ENCODE measurements at regions not wholly inside any gene's neighbourhood (a gene's known extent, or its start where the extent isn't known, plus 50 kb on each side); places are given as distances from the start of the nearest gene placed in this dataset.
A peak's percentile ranks its signal among the peaks of the same experiment; 100 is the strongest.
"Not testable (repeated sequence)": the region's sequence is repeated elsewhere in the genome, so short reads cannot be mapped to it uniquely, and the experiment has no call there.

GRCh38 chr7:20083781-20084180, 133.4 kb downstream of the MACC1 start:
- Histone ChIP-seq H3K9ac (ENCODE audit: low read length) (no peak overlapping the region), H3K27ac (ENCODE audit: low read depth, low read length) (no peak overlapping the region), H3K4me3 (ENCODE audit: low read depth, low read length) (no peak overlapping the region)

GRCh38 chr7:20079080-20079479, 138.1 kb downstream of the MACC1 start:
- H3K9me3 ChIP-seq (ENCODE audit: control insufficient read depth, insufficient read depth, low read depth, low read length) = peaks cover 5% of the 10 kb centered on the region; the same call in 1 of the 2 replicates
- H3K9ac ChIP-seq (ENCODE audit: low read length) = no peak overlapping the region
- peaks cover 34% of the 10 kb centered on the region for H3K36me3 ChIP-seq (ENCODE audit: control insufficient read depth, insufficient read depth, low read length)
- peaks cover 55% of the 10 kb centered on the region for H3K4me1 ChIP-seq (ENCODE audit: control insufficient read depth, insufficient read depth, low read length)
- H3K4me3 ChIP-seq (ENCODE audit: low read depth, low read length) = no peak overlapping the region
- H3K27ac ChIP-seq (ENCODE audit: low read depth, low read length) = no peak overlapping the region
- no peaks in the 10 kb centered on the region for H3K27me3 ChIP-seq (ENCODE audit: control insufficient read depth, insufficient read depth, low read length)

More at GRCh38 chr7:20083781-20084180, 133.4 kb downstream of the MACC1 start:
- Histone ChIP-seq H3K27me3 (ENCODE audit: control insufficient read depth, insufficient read depth, low read length) (no peaks in the 10 kb centered on the region), H3K36me3 (ENCODE audit: control insufficient read depth, insufficient read depth, low read length) (peaks cover 32% of the 10 kb centered on the region), H3K4me1 (ENCODE audit: control insufficient read depth, insufficient read depth, low read length) (peaks cover 51% of the 10 kb centered on the region), H3K9me3 (ENCODE audit: control insufficient read depth, insufficient read depth, low read depth, low read length) (no peaks in the 10 kb centered on the region)

DNA sequence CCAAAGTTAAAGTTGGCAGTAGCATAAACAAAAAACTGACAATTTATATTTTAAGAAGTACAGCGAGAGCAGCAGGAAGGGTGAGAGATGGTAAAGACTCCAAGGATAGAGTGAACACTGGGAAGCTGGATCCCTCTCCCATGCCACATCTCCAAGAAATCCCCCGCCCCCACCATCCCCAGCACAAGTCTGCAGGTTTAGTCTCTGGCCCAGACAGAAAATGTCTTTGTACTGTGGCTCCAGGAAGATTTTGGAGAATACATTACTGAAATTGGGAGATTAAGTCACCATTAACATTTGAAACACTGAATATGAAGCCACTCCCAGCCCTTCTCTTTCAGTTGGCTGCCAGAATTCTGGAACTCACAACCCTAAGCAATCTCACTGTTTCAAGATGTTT, 140.3 kb downstream of the MACC1 start:
- H3K9me3 ChIP-seq (ENCODE audit: control insufficient read depth, insufficient read depth, low read depth, low read length) = peaks cover 11% of the 10 kb centered on the region; the same call in 1 of the 2 replicates
- H3K36me3 ChIP-seq (ENCODE audit: control insufficient read depth, insufficient read depth, low read length) = peaks cover 32% of the 10 kb centered on the region
- no peak overlapping the region for H3K4me3 ChIP-seq (ENCODE audit: low read depth, low read length)
- H3K27me3 ChIP-seq (ENCODE audit: control insufficient read depth, insufficient read depth, low read length) = no peaks in the 10 kb centered on the region
- H3K27ac ChIP-seq (ENCODE audit: low read depth, low read length) = 0 out of 2 replicates have a peak overlapping the region, but pooled peaks have one; percentile 13
- peaks cover 45% of the 10 kb centered on the region for H3K4me1 ChIP-seq (ENCODE audit: control insufficient read depth, insufficient read depth, low read length)
- no peak overlapping the region for H3K9ac ChIP-seq (ENCODE audit: low read length)

DNA sequence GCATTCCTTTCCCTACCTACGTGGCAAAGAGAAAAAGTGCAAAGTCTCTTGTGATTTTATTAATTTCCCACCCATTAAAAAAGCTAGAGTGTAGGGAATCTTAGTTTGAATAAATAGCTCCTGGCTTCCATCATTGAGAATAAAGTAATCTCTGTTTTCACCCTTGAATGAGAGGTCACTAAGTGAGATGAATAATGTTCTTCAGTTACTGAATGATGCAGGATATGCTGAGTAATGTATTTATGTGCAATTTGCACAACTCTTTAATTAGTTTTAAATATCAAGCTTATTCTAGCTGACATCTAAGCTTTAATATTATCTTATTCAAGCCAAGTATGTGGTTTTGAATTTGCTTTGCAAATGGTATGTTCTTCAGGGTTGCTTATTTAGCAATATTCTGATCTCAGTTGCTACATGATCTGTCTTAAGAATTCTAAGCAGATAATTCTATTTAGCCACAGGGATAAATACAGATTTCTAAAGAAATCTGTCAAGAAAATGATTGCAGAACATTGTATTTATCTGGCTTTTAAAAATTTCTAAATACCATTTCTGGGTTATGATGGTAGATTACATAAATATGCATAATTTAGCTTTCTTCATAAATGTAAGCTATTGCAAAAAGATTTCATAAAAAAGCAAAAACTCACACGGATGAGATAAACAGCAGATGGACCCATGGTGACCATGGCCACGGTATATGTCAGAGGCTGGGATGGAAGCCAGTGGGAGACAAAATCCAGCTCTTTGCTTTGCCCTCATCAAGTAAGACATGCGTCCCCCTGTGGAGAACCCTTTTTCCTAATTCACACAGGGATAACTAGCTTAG, 141.0 kb downstream of the MACC1 start:
- Histone ChIP-seq H3K9ac (ENCODE audit: low read length) (no peak overlapping the region), H3K9me3 (ENCODE audit: control insufficient read depth, insufficient read depth, low read depth, low read length) (peaks cover 11% of the 10 kb centered on the region; the same call in 1 of the 2 replicates), H3K36me3 (ENCODE audit: control insufficient read depth, insufficient read depth, low read length) (peaks cover 32% of the 10 kb centered on the region), H3K27ac (ENCODE audit: low read depth, low read length) (0 out of 2 replicates have a peak overlapping the region, but pooled peaks have one; percentile 13), H3K27me3 (ENCODE audit: control insufficient read depth, insufficient read depth, low read length) (no peaks in the 10 kb centered on the region), H3K4me3 (ENCODE audit: low read depth, low read length) (no peak overlapping the region), H3K4me1 (ENCODE audit: control insufficient read depth, insufficient read depth, low read length) (peaks cover 39% of the 10 kb centered on the region)

DNA sequence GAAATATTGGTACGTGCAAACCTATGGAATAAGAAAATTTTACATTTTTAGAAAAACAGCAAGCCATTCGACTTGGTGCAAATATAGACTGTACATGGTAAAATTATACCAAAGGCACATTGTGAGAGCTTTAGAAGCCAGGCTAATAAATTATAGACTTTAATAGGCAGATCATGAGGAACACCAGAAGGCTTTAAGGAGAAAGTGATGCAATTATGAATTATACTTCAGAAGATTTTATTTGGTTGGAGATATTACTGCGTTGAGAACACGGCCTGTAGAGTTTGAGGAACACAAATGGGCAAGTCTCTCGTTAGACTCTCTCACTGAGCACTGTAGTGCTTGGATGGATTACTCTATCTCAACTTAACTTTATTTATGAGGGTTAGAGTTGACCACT, 141.7 kb downstream of the MACC1 start:
- Histone ChIP-seq H3K9me3 (ENCODE audit: control insufficient read depth, insufficient read depth, low read depth, low read length) (peaks cover 11% of the 10 kb centered on the region; the same call in 1 of the 2 replicates), H3K4me3 (ENCODE audit: low read depth, low read length) (no peak overlapping the region), H3K27ac (ENCODE audit: low read depth, low read length) (no peak overlapping the region), H3K27me3 (ENCODE audit: control insufficient read depth, insufficient read depth, low read length) (no peaks in the 10 kb centered on the region), H3K36me3 (ENCODE audit: control insufficient read depth, insufficient read depth, low read length) (peaks cover 32% of the 10 kb centered on the region), H3K4me1 (ENCODE audit: control insufficient read depth, insufficient read depth, low read length) (peaks cover 33% of the 10 kb centered on the region), H3K9ac (ENCODE audit: low read length) (no peak overlapping the region)

DNA sequence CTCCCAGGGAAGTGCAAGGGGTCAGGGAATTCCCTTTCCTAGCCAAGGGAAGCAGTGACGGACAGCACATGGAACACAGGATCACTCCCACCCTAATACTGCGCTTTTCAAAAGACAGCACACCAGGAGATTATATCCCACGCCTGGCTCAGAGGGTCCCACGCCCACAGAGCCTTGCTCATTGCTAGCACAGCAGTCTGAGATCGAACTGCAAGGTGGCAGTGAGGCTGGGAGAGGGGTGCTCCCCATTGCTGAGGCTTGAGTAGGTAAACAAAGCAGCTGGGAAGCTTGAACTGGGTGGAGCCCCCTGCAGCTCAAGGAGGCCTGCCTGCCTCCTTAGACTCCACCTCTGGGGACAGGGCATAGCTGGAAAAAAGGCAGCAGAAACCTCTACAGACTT, 149.2 kb downstream of the MACC1 start:
- not testable (repeated sequence) for H3K4me3 ChIP-seq (ENCODE audit: low read depth, low read length); H3K27me3 ChIP-seq (ENCODE audit: control insufficient read depth, insufficient read depth, low read length); H3K27ac ChIP-seq (ENCODE audit: low read depth, low read length); H3K9ac ChIP-seq (ENCODE audit: low read length); H3K4me1 ChIP-seq (ENCODE audit: control insufficient read depth, insufficient read depth, low read length)
- Histone ChIP-seq H3K9me3 (ENCODE audit: control insufficient read depth, insufficient read depth, low read depth, low read length) (peaks cover 35% of the 10 kb centered on the region), H3K36me3 (ENCODE audit: control insufficient read depth, insufficient read depth, low read length) (peaks cover 47% of the 10 kb centered on the region)

- H3K4me3 ChIP-seq (ENCODE audit: low read depth, low read length) = no peak overlapping the region
- peaks cover 59% of the 10 kb centered on the region for H3K36me3 ChIP-seq (ENCODE audit: control insufficient read depth, insufficient read depth, low read length)
- no peak overlapping the region for H3K27ac ChIP-seq (ENCODE audit: low read depth, low read length)
- peaks cover 36% of the 10 kb centered on the region for H3K9me3 ChIP-seq (ENCODE audit: control insufficient read depth, insufficient read depth, low read depth, low read length)
- no peaks in the 10 kb centered on the region; the same call in 1 of the 2 replicates for H3K4me1 ChIP-seq (ENCODE audit: control insufficient read depth, insufficient read depth, low read length)
- H3K27me3 ChIP-seq (ENCODE audit: control insufficient read depth, insufficient read depth, low read length) = no peaks in the 10 kb centered on the region
- no peak overlapping the region for H3K9ac ChIP-seq (ENCODE audit: low read length)
Observed at GRCh38 chr7:20064974-20065862, 152.0 kb downstream of the MACC1 start.

- Histone ChIP-seq H3K36me3 (ENCODE audit: control insufficient read depth, insufficient read depth, low read length) (peaks cover 62% of the 10 kb centered on the region), H3K4me3 (ENCODE audit: low read depth, low read length) (no peak overlapping the region), H3K27me3 (ENCODE audit: control insufficient read depth, insufficient read depth, low read length) (no peaks in the 10 kb centered on the region), H3K9me3 (ENCODE audit: control insufficient read depth, insufficient read depth, low read depth, low read length) (peaks cover 36% of the 10 kb centered on the region), H3K27ac (ENCODE audit: low read depth, low read length) (no peak overlapping the region), H3K4me1 (ENCODE audit: control insufficient read depth, insufficient read depth, low read length) (no peaks in the 10 kb centered on the region; the same call in 1 of the 2 replicates), H3K9ac (ENCODE audit: low read length) (no peak overlapping the region)
Observed at GRCh38 chr7:20064181-20064970, 152.8 kb downstream of the MACC1 start.

- H3K4me3 ChIP-seq (ENCODE audit: low read depth, low read length) = no peak overlapping the region
- H3K9me3 ChIP-seq (ENCODE audit: control insufficient read depth, insufficient read depth, low read depth, low read length) = peaks cover 31% of the 10 kb centered on the region
- no peak overlapping the region for H3K9ac ChIP-seq (ENCODE audit: low read length)
- H3K4me1 ChIP-seq (ENCODE audit: control insufficient read depth, insufficient read depth, low read length) = no peaks in the 10 kb centered on the region; the same call in 1 of the 2 replicates
- no peak overlapping the region for H3K27ac ChIP-seq (ENCODE audit: low read depth, low read length)
- peaks cover 62% of the 10 kb centered on the region for H3K36me3 ChIP-seq (ENCODE audit: control insufficient read depth, insufficient read depth, low read length)
- no peaks in the 10 kb centered on the region for H3K27me3 ChIP-seq (ENCODE audit: control insufficient read depth, insufficient read depth, low read length)
Observed at GRCh38 chr7:20063644-20064043, 153.5 kb downstream of the MACC1 start.

DNA sequence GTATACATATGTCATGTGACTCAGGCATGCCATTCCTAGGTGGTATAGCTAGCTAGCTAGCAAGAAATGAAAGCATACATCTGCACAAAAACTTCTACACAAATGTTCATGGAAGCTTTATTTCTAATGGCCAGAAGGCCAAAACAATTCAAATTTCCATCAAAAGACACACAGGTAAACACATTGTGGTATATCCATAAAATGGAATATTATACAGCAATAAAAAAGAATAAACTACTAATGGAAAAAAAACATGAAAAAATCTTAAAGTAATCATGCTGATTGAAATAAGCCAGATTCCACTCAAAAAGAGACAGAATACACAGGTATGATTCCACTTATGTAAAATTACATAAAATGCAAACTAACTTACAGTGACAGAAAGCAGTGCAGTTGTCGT, 154.3 kb downstream of the MACC1 start:
- Histone ChIP-seq H3K36me3 (ENCODE audit: control insufficient read depth, insufficient read depth, low read length) (peaks cover 57% of the 10 kb centered on the region), H3K27me3 (ENCODE audit: control insufficient read depth, insufficient read depth, low read length) (no peaks in the 10 kb centered on the region), H3K9me3 (ENCODE audit: control insufficient read depth, insufficient read depth, low read depth, low read length) (peaks cover 24% of the 10 kb centered on the region), H3K9ac (ENCODE audit: low read length) (no peak overlapping the region), H3K4me1 (ENCODE audit: control insufficient read depth, insufficient read depth, low read length) (no peaks in the 10 kb centered on the region; the same call in 1 of the 2 replicates), H3K4me3 (ENCODE audit: low read depth, low read length) (no peak overlapping the region), H3K27ac (ENCODE audit: low read depth, low read length) (no peak overlapping the region)

Data from HUES6 (cell line).